Mammary epithelial cell (primary cell): ENCODE measurements at regions not wholly inside any gene's neighbourhood (a gene's known extent, or its start where the extent isn't known, plus 50 kb on each side); places are given as distances from the start of the nearest gene placed in this dataset.

ENCODE experiments used
- EZH2 ChIP-seq: IDR thresholded peaks from 2 replicates; pipeline ENCODE4 v1.6.1; 2012; ENCODE audit warnings: low read length, inconsistent platforms, borderline replicate concordance
- TF ChIP-seq, protein P1 (sequence below), 2 donors: IDR thresholded peaks in 1 of 2; conservative IDR thresholded peaks in 1 of 2; 2 replicates each; pipeline ENCODE4 v1.5.1; 2011 to 2012; ENCODE audit warnings: inconsistent platforms in 2 of 2, low read length in 2 of 2, mild to moderate bottlenecking in 2 of 2, control low read depth in 1 of 2, low read depth in 1 of 2; ENCODE audit not compliant: insufficient read depth in 1 of 2; ENCODE audit errors: extremely low read depth in 1 of 2

- TF ChIP-seq EZH2: no peak
- TF ChIP-seq, protein P1, sequence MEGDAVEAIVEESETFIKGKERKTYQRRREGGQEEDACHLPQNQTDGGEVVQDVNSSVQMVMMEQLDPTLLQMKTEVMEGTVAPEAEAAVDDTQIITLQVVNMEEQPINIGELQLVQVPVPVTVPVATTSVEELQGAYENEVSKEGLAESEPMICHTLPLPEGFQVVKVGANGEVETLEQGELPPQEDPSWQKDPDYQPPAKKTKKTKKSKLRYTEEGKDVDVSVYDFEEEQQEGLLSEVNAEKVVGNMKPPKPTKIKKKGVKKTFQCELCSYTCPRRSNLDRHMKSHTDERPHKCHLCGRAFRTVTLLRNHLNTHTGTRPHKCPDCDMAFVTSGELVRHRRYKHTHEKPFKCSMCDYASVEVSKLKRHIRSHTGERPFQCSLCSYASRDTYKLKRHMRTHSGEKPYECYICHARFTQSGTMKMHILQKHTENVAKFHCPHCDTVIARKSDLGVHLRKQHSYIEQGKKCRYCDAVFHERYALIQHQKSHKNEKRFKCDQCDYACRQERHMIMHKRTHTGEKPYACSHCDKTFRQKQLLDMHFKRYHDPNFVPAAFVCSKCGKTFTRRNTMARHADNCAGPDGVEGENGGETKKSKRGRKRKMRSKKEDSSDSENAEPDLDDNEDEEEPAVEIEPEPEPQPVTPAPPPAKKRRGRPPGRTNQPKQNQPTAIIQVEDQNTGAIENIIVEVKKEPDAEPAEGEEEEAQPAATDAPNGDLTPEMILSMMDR (conservative IDR thresholded peaks at IDR 0.05 in 1 of 2, IDR thresholded peaks at IDR 0.05 in 1 of 2; ENCODE audit: extremely low read depth in 1 of 2, insufficient read depth in 1 of 2, low read depth in 1 of 2, low read length in 2 of 2): no peak
These were observed 154.3 kb upstream of the PLAAT1 start for GRCh38 chr3:193086681-193087080.
